Common myeloid progenitor, CD34-positive (primary cell): ENCODE measurements at regions not wholly inside any gene's neighbourhood (a gene's known extent, or its start where the extent isn't known, plus 50 kb on each side); places are given as distances from the start of the nearest gene placed in this dataset.

Source experiments
- CTCF ChIA-PET: fragments of 350-600 bp; sonication (Branson Sonifier 250); formaldehyde crosslinking; loops from one replicate; lab custom pipeline; 2021; ENCODE audit warnings: antibody characterized with exemption; lab: Charles Lee
- POLR2A ChIA-PET: fragments of 350-600 bp; sonication (Branson Sonifier 250); formaldehyde crosslinking; loops from one replicate; lab custom pipeline; 2021; ENCODE audit warnings: antibody characterized with exemption; lab: Charles Lee
- DNase-seq, 3 donors: peaks; one replicate each; pipeline versions ENCODE4 v3.0.0 to v3.0.0-alpha.2; 2013
- H3K27ac ChIP-seq, 2 experiments: 1 replicate in 1 of 2; 2 replicates in 1 of 2; pipeline ENCODE4 v1.7.0; 2013; ENCODE audit warnings: inconsistent platforms in 2 of 2, low read length in 2 of 2, mild to moderate bottlenecking in 2 of 2, low read depth in 1 of 2, moderate library complexity in 1 of 2; ENCODE audit not compliant: severe bottlenecking in 2 of 2, insufficient read depth in 1 of 2, poor library complexity in 1 of 2
- H3K27me3 ChIP-seq, 5 experiments: replicated peaks in 2 of 5; 1 replicate in 3 of 5; 2 replicates in 2 of 5; pipeline versions ENCODE4 v1.6.1 to v1.7.0; 2013; ENCODE audit warnings: low read length in 4 of 5, mild to moderate bottlenecking in 2 of 5, moderate library complexity in 2 of 5, inconsistent platforms in 1 of 5; ENCODE audit not compliant: insufficient read depth in 5 of 5, control insufficient read depth in 4 of 5
- H3K36me3 ChIP-seq, 4 experiments: 1 replicate in 2 of 4; 2 replicates in 2 of 4; pipeline versions ENCODE4 v1.6.1 to v1.7.0; 2013; ENCODE audit warnings: low read length in 3 of 4, control low read depth in 1 of 4, mild to moderate bottlenecking in 1 of 4; ENCODE audit not compliant: control insufficient read depth in 4 of 4, insufficient read depth in 4 of 4
- H3K4me1 ChIP-seq, 4 experiments: 1 replicate in 3 of 4; 2 replicates in 1 of 4; pipeline versions ENCODE4 v1.6.1 to v1.7.1; 2013; ENCODE audit warnings: low read length in 3 of 4, mild to moderate bottlenecking in 3 of 4, control low read depth in 1 of 4, inconsistent platforms in 1 of 4, moderate library complexity in 1 of 4; ENCODE audit not compliant: control insufficient read depth in 4 of 4, insufficient read depth in 4 of 4; ENCODE audit errors: control extremely low read depth in 1 of 4
- H3K4me3 ChIP-seq, 7 experiments: 1 replicate in 4 of 7; 2 replicates in 3 of 7; pipeline versions ENCODE4 v1.5.1 to v1.7.0; 2013; ENCODE audit warnings: mild to moderate bottlenecking in 7 of 7, low read length in 6 of 7, moderate library complexity in 6 of 7, inconsistent platforms in 2 of 7, low read depth in 2 of 7, control low read depth in 1 of 7; ENCODE audit not compliant: insufficient read depth in 4 of 7, control insufficient read depth in 1 of 7; ENCODE audit errors: extremely low read depth in 1 of 7
- H3K9me3 ChIP-seq, 5 experiments: 1 replicate in 4 of 5; 2 replicates in 1 of 5; pipeline versions ENCODE4 v1.6.1 to v1.7.1; 2013; ENCODE audit warnings: low read length in 4 of 5, mild to moderate bottlenecking in 2 of 5, inconsistent platforms in 1 of 5, low read depth in 1 of 5, moderate library complexity in 1 of 5; ENCODE audit not compliant: control insufficient read depth in 4 of 5, insufficient read depth in 2 of 5; ENCODE audit errors: control extremely low read depth in 1 of 5
- WGBS: methylation state at CpG from one replicate; pipeline ENCODE4 v1.1.5; 2013; ENCODE audit not compliant: insufficient coverage; 5-methylcytosine and 5-hydroxymethylcytosine counted together

GRCh38 chr21:41676198-41676597 is 90.7 kb downstream of the RIPK4 start:
- Histone ChIP-seq H3K27ac (no peak overlapping the region), H3K27me3 (peaks cover 0 to 7% (median 0%) of the 10 kb centered on the region in 5 experiments), H3K9me3 (no peaks in the 10 kb centered on the region), H3K4me1 (peaks cover 0 to 25% (median 9%) of the 10 kb centered on the region in 4 experiments), H3K36me3 (no peaks in the 10 kb centered on the region), H3K4me3 (no peak overlapping the region)
- ChIA-PET CTCF (interaction anchor here (0.6 to 1.4 kb wide), 3 partner anchors 52 to 122 kb away, joined by 3 read pairs; no protein-coding TSS in a partner anchor), POLR2A (interaction anchor here (0.9 kb wide), 1 partner anchor 45 kb away, joined by 3 read pairs; no protein-coding TSS in a partner anchor)
- peak in 1 of 3 donors; percentile 19 for DNase-seq
- WGBS: no CpG with 5 or more reads among the region's 3 CpGs

GRCh38 chr21:41675574-41675973 is 91.3 kb downstream of the RIPK4 start:
- 95% methylated on average over 4 of the region's 6 CpGs for WGBS
- Histone ChIP-seq H3K4me1 (peaks cover 0 to 25% (median 9%) of the 10 kb centered on the region in 4 experiments), H3K4me3 (no peak overlapping the region), H3K9me3 (no peaks in the 10 kb centered on the region), H3K27me3 (peaks cover 0 to 7% (median 0%) of the 10 kb centered on the region in 5 experiments), H3K27ac (no peak overlapping the region), H3K36me3 (no peaks in the 10 kb centered on the region)
- ChIA-PET POLR2A (no interaction called here), CTCF (interaction anchor here (0.6 to 1.4 kb wide), 2 partner anchors 52 to 122 kb away, joined by 3 read pairs; no protein-coding TSS in a partner anchor)
- no peak for DNase-seq

- no peak for DNase-seq
- Histone ChIP-seq H3K27ac (no peak overlapping the region), H3K36me3 (no peaks in the 10 kb centered on the region), H3K27me3 (peaks cover 0 to 7% (median 0%) of the 10 kb centered on the region in 5 experiments), H3K4me3 (no peak overlapping the region), H3K4me1 (peaks cover 0 to 25% (median 9%) of the 10 kb centered on the region in 4 experiments), H3K9me3 (no peaks in the 10 kb centered on the region)
- WGBS: 95% methylated on average over 4 of the region's 6 CpGs
- POLR2A ChIA-PET: no interaction called here
- CTCF ChIA-PET: interaction anchor here (0.7 kb wide), 1 partner anchor 13 kb away, joined by 3 read pairs; no protein-coding TSS in a partner anchor
Observed at GRCh38 chr21:41674402-41674801, 92.5 kb downstream of the RIPK4 start.

- ChIA-PET POLR2A (no interaction called here), CTCF (no interaction called here)
- 78% methylated on average over 8 of the region's 13 CpGs for WGBS
- Histone ChIP-seq H3K4me1 (peaks cover 0 to 22% (median 9%) of the 10 kb centered on the region in 4 experiments), H3K4me3 (no peak overlapping the region), H3K9me3 (no peaks in the 10 kb centered on the region), H3K36me3 (no peaks in the 10 kb centered on the region), H3K27me3 (peaks cover 0 to 3% (median 0%) of the 10 kb centered on the region in 5 experiments), H3K27ac (no peak overlapping the region)
- no peak for DNase-seq
Observed at GRCh38 chr21:41673596-41674335, 93.1 kb downstream of the RIPK4 start.

GRCh38 chr21:41673071-41673470 is 93.8 kb downstream of the RIPK4 start:
- no peak for DNase-seq
- Histone ChIP-seq H3K27ac (no peak overlapping the region), H3K4me3 (no peak overlapping the region), H3K4me1 (peaks cover 0 to 15% (median 9%) of the 10 kb centered on the region in 4 experiments), H3K36me3 (no peaks in the 10 kb centered on the region), H3K27me3 (peaks cover 0 to 2% (median 0%) of the 10 kb centered on the region in 5 experiments), H3K9me3 (no peaks in the 10 kb centered on the region)
- ChIA-PET CTCF (no interaction called here), POLR2A (no interaction called here)
- 95% methylated on average over 14 of the region's 18 CpGs for WGBS

GRCh38 chr21:41672543-41672915 is 94.3 kb downstream of the RIPK4 start:
- Histone ChIP-seq H3K27ac (no peak overlapping the region), H3K9me3 (no peaks in the 10 kb centered on the region), H3K36me3 (no peaks in the 10 kb centered on the region), H3K4me1 (peaks cover 0 to 12% (median 9%) of the 10 kb centered on the region in 4 experiments), H3K27me3 (no peaks in the 10 kb centered on the region), H3K4me3 (no peak overlapping the region)
- CTCF ChIA-PET: no interaction called here
- DNase-seq: no peak
- POLR2A ChIA-PET: no interaction called here
- 100% methylated on average over 1 of the region's 1 CpG for WGBS
